ENCODE measurements at regions not wholly inside any gene's neighbourhood (a gene's known extent, or its start where the extent isn't known, plus 50 kb on each side); places are given as distances from the start of the nearest gene placed in this dataset.
"Not testable (repeated sequence)": the region's sequence is repeated elsewhere in the genome, so short reads cannot be mapped to it uniquely, and the experiment has no call there.

GRCh38 chr2:13504808-13505207 is 788.1 kb downstream of the TRIB2 start:
- DNase-seq (ENCODE audit: extremely low read depth in 1 of 2, low read depth in 1 of 2), result no peak

GRCh38 chr2:13508671-13509070 is 791.9 kb downstream of the TRIB2 start:
- DNase-seq (ENCODE audit: extremely low read depth in 1 of 2, low read depth in 1 of 2), result no peak

- no peak for DNase-seq (ENCODE audit: extremely low read depth in 1 of 2, low read depth in 1 of 2)
These were observed 798.5 kb downstream of the TRIB2 start for GRCh38 chr2:13515254-13515653.

DNA sequence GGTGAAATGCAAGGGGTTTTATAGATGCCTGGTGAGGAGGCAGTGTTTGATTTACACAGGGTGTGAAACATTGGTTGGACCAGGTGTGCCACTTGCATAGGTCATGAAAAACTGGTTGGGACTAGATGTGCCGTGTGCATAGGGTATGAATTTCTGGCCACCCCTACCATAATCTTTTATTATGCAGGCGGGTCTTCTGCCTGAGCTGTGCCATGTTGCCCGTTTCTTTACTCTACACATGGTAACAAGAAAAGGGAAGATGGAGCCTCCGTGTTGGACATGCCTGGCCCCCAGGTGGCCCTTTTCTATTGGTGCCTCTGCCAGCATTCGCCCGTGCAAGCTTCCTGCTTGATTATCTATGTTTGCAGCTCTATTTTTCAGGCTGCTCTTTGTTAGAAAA is 805.4 kb downstream of the TRIB2 start:
- DNase-seq (ENCODE audit: extremely low read depth in 1 of 2, low read depth in 1 of 2), result no peak

- DNase-seq (ENCODE audit: extremely low read depth in 1 of 2, low read depth in 1 of 2), result no peak
These were observed 806.4 kb downstream of the TRIB2 start for GRCh38 chr2:13522917-13523821.

GRCh38 chr2:13524492-13524891 is 807.8 kb downstream of the TRIB2 start:
- DNase-seq (ENCODE audit: extremely low read depth in 1 of 2, low read depth in 1 of 2), result no peak

- not testable (repeated sequence) for DNase-seq (ENCODE audit: extremely low read depth in 1 of 2, low read depth in 1 of 2)
These were observed 815.1 kb downstream of the TRIB2 start for GRCh38 chr2:13531735-13532410.

DNA sequence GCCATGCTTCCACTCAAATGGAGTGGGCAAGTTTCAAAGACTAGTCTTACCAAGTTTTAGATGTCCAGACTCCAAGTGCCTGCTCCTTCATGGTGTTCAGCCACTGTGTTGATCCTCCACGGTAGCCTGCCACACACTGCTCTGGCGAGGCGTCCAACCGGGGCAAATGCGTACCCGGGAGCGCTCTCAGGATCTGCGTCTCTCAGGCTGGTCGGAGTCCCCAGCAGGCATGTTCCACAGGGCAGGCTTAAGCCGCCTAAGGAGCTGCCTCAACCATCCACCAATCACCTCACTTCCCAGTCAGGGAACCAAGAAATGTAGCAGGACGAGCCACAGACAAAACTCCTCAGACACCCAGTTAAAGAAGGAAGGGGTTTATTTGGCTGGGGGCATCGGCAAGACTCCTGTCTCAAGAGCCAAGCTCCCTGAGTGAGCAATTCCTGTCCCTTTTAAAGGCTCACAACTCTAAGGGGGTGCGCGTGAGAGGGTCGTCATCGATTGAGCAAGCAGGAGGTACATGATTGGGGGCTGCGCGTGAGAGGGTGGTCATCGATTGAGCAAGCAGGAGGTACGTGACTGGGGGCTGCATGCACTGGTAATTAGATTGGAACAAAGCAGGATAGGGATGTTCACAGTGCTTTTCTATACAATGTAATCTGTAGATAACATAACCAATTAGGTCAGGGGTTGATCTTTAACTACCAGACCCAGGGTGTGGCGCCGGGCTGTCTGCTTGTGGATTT is 816.2 kb downstream of the TRIB2 start:
- not testable (repeated sequence) for DNase-seq (ENCODE audit: extremely low read depth in 1 of 2, low read depth in 1 of 2)

GRCh38 chr2:13533524-13533922 is 816.8 kb downstream of the TRIB2 start:
- DNase-seq (ENCODE audit: extremely low read depth in 1 of 2, low read depth in 1 of 2), result no peak

GRCh38 chr2:13536941-13537340 is 820.2 kb downstream of the TRIB2 start:
- no peak for DNase-seq (ENCODE audit: extremely low read depth in 1 of 2, low read depth in 1 of 2)

- no peak for DNase-seq (ENCODE audit: extremely low read depth in 1 of 2, low read depth in 1 of 2)
These were observed 821.1 kb downstream of the TRIB2 start for GRCh38 chr2:13537771-13538349.

GRCh38 chr2:13539296-13539695 is 822.6 kb downstream of the TRIB2 start:
- no peak for DNase-seq (ENCODE audit: extremely low read depth in 1 of 2, low read depth in 1 of 2)

DNA sequence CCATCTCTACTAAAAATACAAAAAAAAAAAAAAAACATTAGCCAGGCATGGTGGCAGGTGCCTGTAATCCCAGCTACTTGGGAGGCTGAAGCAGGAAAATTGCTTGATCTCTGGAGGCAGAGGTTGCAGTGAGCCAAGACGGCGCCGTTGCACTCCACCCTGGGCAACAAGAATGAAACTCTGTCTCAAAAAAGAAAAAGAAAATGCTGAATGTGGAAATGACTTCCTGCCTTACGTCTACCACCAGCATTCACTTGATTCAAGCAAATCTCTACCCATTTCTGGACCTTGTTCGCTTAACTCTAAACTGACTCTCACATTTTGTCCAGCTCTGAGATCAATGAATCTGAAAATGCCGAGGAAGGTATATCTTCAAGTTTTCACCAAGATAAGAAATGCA is 825.3 kb downstream of the TRIB2 start:
- no peak for DNase-seq (ENCODE audit: extremely low read depth in 1 of 2, low read depth in 1 of 2)

DNA sequence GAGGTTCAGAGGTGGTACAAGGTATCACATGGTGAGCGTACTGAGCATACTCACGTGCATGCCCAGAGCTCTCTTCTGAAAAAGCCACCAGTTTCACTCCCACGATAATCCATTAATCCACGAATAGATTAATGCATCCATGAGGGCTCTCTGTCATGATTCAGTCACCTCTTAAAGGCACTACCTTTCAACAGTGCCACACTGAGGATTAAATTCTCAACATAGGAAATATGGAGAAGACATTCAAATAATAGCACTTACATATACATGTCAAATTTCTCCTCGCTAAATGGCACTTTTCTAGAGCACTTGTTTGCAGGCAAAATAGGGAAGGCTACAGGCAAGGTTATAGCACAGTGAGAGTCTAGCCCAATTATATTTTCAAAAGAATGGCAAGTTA is 825.9 kb downstream of the TRIB2 start:
- no peak for DNase-seq (ENCODE audit: extremely low read depth in 1 of 2, low read depth in 1 of 2)

- no peak for DNase-seq (ENCODE audit: extremely low read depth in 1 of 2, low read depth in 1 of 2)
These were observed 826.8 kb downstream of the TRIB2 start for GRCh38 chr2:13543550-13543949.

- no peak for DNase-seq (ENCODE audit: extremely low read depth in 1 of 2, low read depth in 1 of 2)
These were observed 828.6 kb downstream of the TRIB2 start for GRCh38 chr2:13545320-13545719.

DNA sequence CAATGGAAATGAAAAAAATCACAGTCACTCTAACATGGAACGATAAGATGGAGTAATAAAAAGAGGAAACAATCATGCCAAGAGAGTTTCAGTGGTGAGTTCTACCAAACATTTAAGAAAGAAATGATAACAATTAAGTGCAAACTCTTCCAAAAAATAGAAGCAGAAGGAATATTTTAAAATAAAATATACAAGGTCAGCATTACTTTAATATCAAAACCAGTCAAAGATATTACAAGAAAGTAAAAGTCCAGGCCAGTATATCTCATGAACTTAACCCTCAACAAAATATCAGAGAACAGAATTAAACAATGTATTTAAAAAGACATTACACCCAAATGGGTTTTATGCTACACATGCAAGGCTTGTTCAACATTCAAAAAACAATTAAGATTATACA is 829.4 kb downstream of the TRIB2 start:
- DNase-seq (ENCODE audit: extremely low read depth in 1 of 2, low read depth in 1 of 2), result no peak

DNA sequence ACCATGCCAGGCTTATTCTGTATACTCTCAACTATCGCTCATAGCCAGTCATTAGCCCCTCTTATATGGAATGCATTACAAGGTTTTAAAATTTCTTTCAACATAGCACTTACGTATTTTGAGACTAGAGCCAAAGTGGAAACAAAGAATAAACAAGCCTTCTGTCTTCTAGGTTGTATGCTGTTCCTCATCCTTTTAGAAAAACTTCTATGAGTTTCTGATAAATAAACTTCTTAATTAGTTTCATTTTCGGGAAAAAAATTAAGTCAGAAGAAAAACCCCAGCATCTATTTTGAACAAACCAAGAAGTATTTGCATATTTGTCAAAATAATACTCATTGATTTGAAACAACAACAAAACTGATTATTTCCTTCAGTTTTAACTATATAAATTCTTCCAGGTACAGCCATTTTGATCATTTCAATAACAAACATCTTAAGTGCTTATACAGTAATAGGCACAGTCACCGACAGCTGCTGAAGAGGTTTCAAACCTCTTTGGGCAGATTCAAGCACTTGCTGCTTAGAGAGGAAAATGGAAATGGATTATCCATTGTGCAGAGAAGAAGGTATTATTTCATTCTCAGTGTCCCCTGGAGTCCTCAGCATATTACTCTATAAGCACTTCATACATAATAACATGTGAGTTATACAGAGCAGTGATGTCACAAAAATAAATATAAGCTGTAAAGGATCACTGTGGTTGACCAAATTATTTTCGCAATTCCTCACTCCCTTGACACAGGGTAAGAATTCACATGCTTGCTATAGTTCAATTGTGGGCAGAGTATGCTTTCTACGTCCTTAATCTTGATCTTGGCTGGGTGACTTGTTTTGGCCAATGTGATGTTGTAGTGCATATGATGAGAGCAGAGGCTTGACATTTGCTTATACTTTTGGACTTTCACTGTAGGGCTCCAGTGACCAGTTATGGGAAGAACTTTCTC is 833.8 kb downstream of the TRIB2 start:
- DNase-seq (ENCODE audit: extremely low read depth in 1 of 2, low read depth in 1 of 2), result no peak

DNA sequence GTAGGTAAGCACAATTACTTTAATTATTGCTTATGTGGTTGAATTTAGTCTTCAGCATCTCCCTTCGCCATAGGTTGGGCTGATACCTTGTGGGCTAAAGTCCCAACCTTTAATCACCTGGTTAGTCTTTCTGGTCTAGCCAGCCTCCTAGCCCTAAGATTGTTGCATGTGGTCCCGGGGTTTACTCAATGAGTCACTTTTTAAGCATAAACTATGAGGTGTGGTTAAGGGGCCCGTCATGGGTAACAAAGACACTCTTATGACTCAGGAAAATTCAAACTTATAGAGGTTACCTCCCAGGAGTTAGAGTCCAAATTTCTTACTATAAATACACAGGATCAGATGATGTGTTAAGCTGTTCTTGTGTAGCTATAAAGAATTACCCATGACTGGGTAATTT is 841.6 kb downstream of the TRIB2 start:
- no peak for DNase-seq (ENCODE audit: extremely low read depth in 1 of 2, low read depth in 1 of 2)

- DNase-seq (ENCODE audit: extremely low read depth in 1 of 2, low read depth in 1 of 2), result no peak
These were observed 843.6 kb downstream of the TRIB2 start for GRCh38 chr2:13560322-13560721.
